Progenitor cell of endocrine pancreas (in vitro differentiated cells): ENCODE measurements at regions not wholly inside any gene's neighbourhood (a gene's known extent, or its start where the extent isn't known, plus 50 kb on each side); places are given as distances from the start of the nearest gene placed in this dataset.

Experiments
- DNase-seq: peaks from one replicate; pipeline ENCODE4 v3.0.0; 2021; ENCODE audit warnings: low spot score; ENCODE audit not compliant: unreplicated experiment
- H3K27ac Mint-ChIP-seq: 2 replicates; pipeline ENCODE4 v1.8.0; 2021; ENCODE audit warnings: mild to moderate bottlenecking, moderate library complexity, mixed read lengths
- H3K27me3 Mint-ChIP-seq: 2 replicates; pipeline ENCODE4 v1.8.0; 2021; ENCODE audit warnings: mixed read lengths
- H3K36me3 Mint-ChIP-seq: 2 replicates; pipeline ENCODE4 v1.8.0; 2022; ENCODE audit warnings: mixed read lengths; ENCODE audit not compliant: insufficient read depth
- H3K4me1 Mint-ChIP-seq: 2 replicates; pipeline ENCODE4 v1.8.0; 2021; ENCODE audit warnings: low read depth, mixed read lengths
- H3K4me3 Mint-ChIP-seq: 2 replicates; pipeline ENCODE4 v1.8.0; 2021; ENCODE audit warnings: low read depth, mild to moderate bottlenecking, moderate library complexity, mixed read lengths
- H3K9me3 Mint-ChIP-seq: 2 replicates; pipeline ENCODE4 v1.8.0; 2021; ENCODE audit warnings: low read depth, mixed read lengths
- CTCF ChIP-seq: fragments of 200-600 bp; sonication (generic); IDR thresholded peaks from one replicate; pipeline ENCODE4 v1.5.0; 2021; ENCODE audit warnings: antibody characterized with exemption, mild to moderate bottlenecking; ENCODE audit not compliant: unreplicated experiment

GRCh38 chr14:82451675-82452074 is 918.0 kb upstream of the SEL1L start:
- Mint-ChIP-seq H3K27me3 (no peaks in the 10 kb centered on the region), H3K9me3 (no peaks in the 10 kb centered on the region), H3K27ac (no peak overlapping the region), H3K4me1 (no peaks in the 10 kb centered on the region), H3K36me3 (no peaks in the 10 kb centered on the region), H3K4me3 (no peak overlapping the region)
- DNase-seq = no peak
- TF ChIP-seq CTCF = no peak

GRCh38 chr14:82482345-82482744 is 948.7 kb upstream of the SEL1L start:
- Mint-ChIP-seq H3K4me1 (peaks cover under 1% of the 10 kb centered on the region), H3K9me3 (peaks cover 4% of the 10 kb centered on the region)

GRCh38 chr14:82488473-82488872 is 954.8 kb upstream of the SEL1L start:
- Mint-ChIP-seq H3K27me3 (no peaks in the 10 kb centered on the region), H3K4me3 (no peak overlapping the region), H3K4me1 (peaks cover 9% of the 10 kb centered on the region), H3K36me3 (no peaks in the 10 kb centered on the region), H3K27ac (no peak overlapping the region), H3K9me3 (peaks cover 10% of the 10 kb centered on the region)
- no peak for DNase-seq
- TF ChIP-seq CTCF = no peak

More at GRCh38 chr14:82482345-82482744, 948.7 kb upstream of the SEL1L start:
- DNase-seq = no peak
- no peak overlapping the region for H3K4me3 Mint-ChIP-seq
- no peak for TF ChIP-seq CTCF
- H3K36me3 Mint-ChIP-seq = no peaks in the 10 kb centered on the region
- no peaks in the 10 kb centered on the region for H3K27me3 Mint-ChIP-seq
- H3K27ac Mint-ChIP-seq = no peak overlapping the region

GRCh38 chr14:82490397-82490796 is 956.7 kb upstream of the SEL1L start:
- DNase-seq = no peak
- no peak for TF ChIP-seq CTCF
- Mint-ChIP-seq H3K27me3 (no peaks in the 10 kb centered on the region), H3K4me1 (peaks cover 11% of the 10 kb centered on the region), H3K36me3 (no peaks in the 10 kb centered on the region), H3K9me3 (peaks cover 9% of the 10 kb centered on the region), H3K27ac (no peak overlapping the region), H3K4me3 (no peak overlapping the region)

- peaks cover 9% of the 10 kb centered on the region for H3K9me3 Mint-ChIP-seq
- peaks cover 15% of the 10 kb centered on the region for H3K4me1 Mint-ChIP-seq
- H3K27ac Mint-ChIP-seq = no peak overlapping the region
- TF ChIP-seq CTCF = no peak
- no peaks in the 10 kb centered on the region for H3K27me3 Mint-ChIP-seq
- no peak for DNase-seq
- H3K4me3 Mint-ChIP-seq = no peak overlapping the region
- H3K36me3 Mint-ChIP-seq = no peaks in the 10 kb centered on the region
Observed at GRCh38 chr14:82492157-82492556, 958.5 kb upstream of the SEL1L start.
